ENCODE measurements at regions not wholly inside any gene's neighbourhood (a gene's known extent, or its start where the extent isn't known, plus 50 kb on each side); places are given as distances from the start of the nearest gene placed in this dataset.

DNA sequence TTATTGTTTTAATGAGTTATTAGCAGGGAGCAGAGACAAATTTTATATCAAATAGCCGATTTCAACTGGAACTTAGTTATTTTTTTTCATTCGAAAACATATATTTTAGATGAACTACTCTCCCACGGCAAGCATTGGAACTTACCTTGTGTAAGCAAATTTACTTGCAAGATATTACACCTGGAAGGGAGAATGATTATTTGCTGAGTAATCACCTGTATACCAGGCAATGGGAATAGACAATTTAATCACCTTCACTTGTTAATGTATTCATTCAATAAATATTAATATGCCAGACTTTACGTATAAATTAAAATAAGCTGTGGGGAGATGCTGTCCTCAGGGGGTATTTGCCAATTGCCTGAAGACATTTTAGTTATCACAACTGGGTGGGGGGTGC lies 1069.9 kb upstream of the CHAC2 start:
- TF ChIP-seq, protein P1, sequence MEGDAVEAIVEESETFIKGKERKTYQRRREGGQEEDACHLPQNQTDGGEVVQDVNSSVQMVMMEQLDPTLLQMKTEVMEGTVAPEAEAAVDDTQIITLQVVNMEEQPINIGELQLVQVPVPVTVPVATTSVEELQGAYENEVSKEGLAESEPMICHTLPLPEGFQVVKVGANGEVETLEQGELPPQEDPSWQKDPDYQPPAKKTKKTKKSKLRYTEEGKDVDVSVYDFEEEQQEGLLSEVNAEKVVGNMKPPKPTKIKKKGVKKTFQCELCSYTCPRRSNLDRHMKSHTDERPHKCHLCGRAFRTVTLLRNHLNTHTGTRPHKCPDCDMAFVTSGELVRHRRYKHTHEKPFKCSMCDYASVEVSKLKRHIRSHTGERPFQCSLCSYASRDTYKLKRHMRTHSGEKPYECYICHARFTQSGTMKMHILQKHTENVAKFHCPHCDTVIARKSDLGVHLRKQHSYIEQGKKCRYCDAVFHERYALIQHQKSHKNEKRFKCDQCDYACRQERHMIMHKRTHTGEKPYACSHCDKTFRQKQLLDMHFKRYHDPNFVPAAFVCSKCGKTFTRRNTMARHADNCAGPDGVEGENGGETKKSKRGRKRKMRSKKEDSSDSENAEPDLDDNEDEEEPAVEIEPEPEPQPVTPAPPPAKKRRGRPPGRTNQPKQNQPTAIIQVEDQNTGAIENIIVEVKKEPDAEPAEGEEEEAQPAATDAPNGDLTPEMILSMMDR (IDR thresholded peaks at IDR 0.05; ENCODE audit: low read length) = no peak
- no peak for TF ChIP-seq EZH2phosphoT487 (IDR thresholded peaks at IDR 0.05; ENCODE audit: low read length)
- no peak for TF ChIP-seq EZH2 (optimal IDR thresholded peaks at IDR 0.05; ENCODE audit: low read depth, low read length)
- no peak overlapping the region for H3K4me2 ChIP-seq (ENCODE audit: low read depth, low read length)
- H3K4me3 ChIP-seq (ENCODE audit: low read length) = no peak overlapping the region
- H4K20me1 ChIP-seq (ENCODE audit: insufficient read depth, low read length) = no peaks in the 10 kb centered on the region
- no peaks in the 10 kb centered on the region for H3K4me1 ChIP-seq (ENCODE audit: low read length)
- no peak overlapping the region for H3K27ac ChIP-seq (ENCODE audit: low read length)
- no peaks in the 10 kb centered on the region for H3F3A ChIP-seq (ENCODE audit: insufficient read depth, low read length)
- H3K79me2 ChIP-seq (ENCODE audit: low read length) = no peaks in the 10 kb centered on the region
- no peaks in the 10 kb centered on the region for H3K9me2 ChIP-seq (replicated peaks; ENCODE audit: insufficient read depth, low read length)
- no peak for DNase-seq
- H3K36me3 ChIP-seq (replicated peaks; ENCODE audit: insufficient read depth, low read length) = no peaks in the 10 kb centered on the region
- no peak overlapping the region for H3K9ac ChIP-seq (ENCODE audit: low read length)
- no peaks in the 10 kb centered on the region for H3K9me3 ChIP-seq (replicated peaks; ENCODE audit: insufficient read depth, low read length)
- no peaks in the 10 kb centered on the region for H3K27me3 ChIP-seq (replicated peaks; ENCODE audit: insufficient read depth, low read length)
- no peak overlapping the region for H2AFZ ChIP-seq (ENCODE audit: low read length)

DNA sequence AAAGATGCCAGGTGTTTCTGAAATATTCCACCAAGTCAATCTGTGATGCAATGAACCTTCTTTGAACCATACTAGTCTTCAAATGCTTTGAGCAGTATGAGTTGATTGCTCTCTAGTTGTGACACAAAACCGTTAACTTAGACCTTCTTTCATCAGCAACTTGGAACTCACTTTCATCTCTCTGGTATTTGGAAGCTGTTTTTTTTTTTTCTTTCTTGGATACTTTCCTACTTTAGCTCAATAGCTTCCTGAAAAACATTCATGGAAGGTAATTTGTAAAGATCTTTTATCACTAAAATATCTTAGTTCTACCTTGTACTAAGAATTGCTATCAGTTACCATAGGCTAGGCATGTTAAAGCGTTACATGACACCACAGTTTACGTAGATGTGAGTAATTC lies 1071.9 kb upstream of the CHAC2 start:
- H3K9ac ChIP-seq (ENCODE audit: low read length) = no peak overlapping the region
- TF ChIP-seq EZH2 (optimal IDR thresholded peaks at IDR 0.05; ENCODE audit: low read depth, low read length) (no peak), EZH2phosphoT487 (IDR thresholded peaks at IDR 0.05; ENCODE audit: low read length) (no peak)
- TF ChIP-seq, protein P1 (IDR thresholded peaks at IDR 0.05; ENCODE audit: low read length) = no peak
- no peaks in the 10 kb centered on the region for H4K20me1 ChIP-seq (ENCODE audit: insufficient read depth, low read length)
- H3K36me3 ChIP-seq (replicated peaks; ENCODE audit: insufficient read depth, low read length) = no peaks in the 10 kb centered on the region
- no peak overlapping the region for H3K27ac ChIP-seq (ENCODE audit: low read length)
- H3K4me1 ChIP-seq (ENCODE audit: low read length) = no peaks in the 10 kb centered on the region
- H3K79me2 ChIP-seq (ENCODE audit: low read length) = no peaks in the 10 kb centered on the region
- no peak for DNase-seq
- no peak overlapping the region for H3K4me2 ChIP-seq (ENCODE audit: low read depth, low read length)
- no peak overlapping the region for H2AFZ ChIP-seq (ENCODE audit: low read length)
- no peaks in the 10 kb centered on the region for H3K9me3 ChIP-seq (replicated peaks; ENCODE audit: insufficient read depth, low read length)
- H3K27me3 ChIP-seq (replicated peaks; ENCODE audit: insufficient read depth, low read length) = no peaks in the 10 kb centered on the region
- H3F3A ChIP-seq (ENCODE audit: insufficient read depth, low read length) = no peaks in the 10 kb centered on the region
- no peaks in the 10 kb centered on the region for H3K9me2 ChIP-seq (replicated peaks; ENCODE audit: insufficient read depth, low read length)
- H3K4me3 ChIP-seq (ENCODE audit: low read length) = no peak overlapping the region

DNA sequence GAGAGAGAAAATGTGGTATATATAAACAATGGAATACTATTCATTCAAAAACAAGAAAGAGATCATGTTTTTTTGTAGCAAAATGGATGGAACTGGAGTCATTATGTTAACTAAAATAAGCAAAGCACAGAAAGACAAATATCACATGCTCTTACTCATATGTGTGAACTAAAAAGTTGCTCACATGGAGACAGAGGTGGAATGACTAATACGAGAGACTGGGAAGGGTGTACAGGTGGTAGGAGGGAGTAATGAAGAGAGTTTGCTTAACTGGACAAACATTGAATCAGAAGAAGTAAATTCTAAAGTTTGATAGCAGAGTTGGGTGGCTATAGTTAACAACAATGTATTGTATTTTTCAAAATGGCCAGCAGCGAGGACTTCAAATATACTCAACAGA lies 1080.7 kb upstream of the CHAC2 start:
- no peaks in the 10 kb centered on the region for H3K9me3 ChIP-seq (replicated peaks; ENCODE audit: insufficient read depth, low read length)
- no peaks in the 10 kb centered on the region for H3K27me3 ChIP-seq (replicated peaks; ENCODE audit: insufficient read depth, low read length)
- no peaks in the 10 kb centered on the region for H3K79me2 ChIP-seq (ENCODE audit: low read length)
- H3K9me2 ChIP-seq (replicated peaks; ENCODE audit: insufficient read depth, low read length) = no peaks in the 10 kb centered on the region
- no peaks in the 10 kb centered on the region for H4K20me1 ChIP-seq (ENCODE audit: insufficient read depth, low read length)
- no peak overlapping the region for H3K9ac ChIP-seq (ENCODE audit: low read length)
- no peak overlapping the region for H3K4me3 ChIP-seq (ENCODE audit: low read length)
- H2AFZ ChIP-seq (ENCODE audit: low read length) = no peak overlapping the region
- H3K27ac ChIP-seq (ENCODE audit: low read length) = no peak overlapping the region
- no peak for DNase-seq
- no peaks in the 10 kb centered on the region for H3F3A ChIP-seq (ENCODE audit: insufficient read depth, low read length)
- no peak for TF ChIP-seq EZH2phosphoT487 (IDR thresholded peaks at IDR 0.05; ENCODE audit: low read length)
- TF ChIP-seq, protein P1 (IDR thresholded peaks at IDR 0.05; ENCODE audit: low read length) = no peak
- no peak for TF ChIP-seq EZH2 (optimal IDR thresholded peaks at IDR 0.05; ENCODE audit: low read depth, low read length)
- H3K4me2 ChIP-seq (ENCODE audit: low read depth, low read length) = no peak overlapping the region
- no peaks in the 10 kb centered on the region for H3K36me3 ChIP-seq (replicated peaks; ENCODE audit: insufficient read depth, low read length)
- H3K4me1 ChIP-seq (ENCODE audit: low read length) = no peaks in the 10 kb centered on the region
